Stimulated activated CD4-positive, alpha-beta T cell treated with anti-CD3 and anti-CD28 coated beads, Interleukin-4, amount 100 ng/mL, for 24 hours (primary cell): ENCODE measurements at regions not wholly inside any gene's neighbourhood (a gene's known extent, or its start where the extent isn't known, plus 50 kb on each side); places are given as distances from the start of the nearest gene placed in this dataset.
A peak's percentile ranks its signal among the peaks of the same experiment; 100 is the strongest.
"Not testable (repeated sequence)": the region's sequence is repeated elsewhere in the genome, so short reads cannot be mapped to it uniquely, and the experiment has no call there.

Experiments used
- DNase-seq: peaks from one replicate; pipeline ENCODE4 v3.0.0-alpha.2; 2020

DNA sequence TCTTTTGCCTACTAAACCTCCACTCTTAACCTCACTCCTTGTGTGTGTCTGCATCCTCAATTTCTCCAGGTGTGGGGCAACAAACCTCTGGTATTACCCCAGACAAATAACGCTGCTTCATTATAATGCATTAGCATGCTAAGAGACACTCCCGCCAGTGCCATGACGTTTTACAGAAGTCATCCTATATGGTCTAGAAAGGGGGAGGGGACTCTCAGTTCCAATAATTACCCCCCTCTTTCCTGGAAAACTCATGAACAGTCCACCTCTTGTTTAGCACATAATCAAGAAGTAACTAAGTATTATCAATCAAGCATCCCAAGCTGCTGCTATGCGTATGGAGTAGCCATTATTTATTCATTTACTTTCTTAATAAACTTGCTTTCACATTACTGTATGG lies 364.5 kb downstream of the TYW1 start:
- no peak for DNase-seq

DNA sequence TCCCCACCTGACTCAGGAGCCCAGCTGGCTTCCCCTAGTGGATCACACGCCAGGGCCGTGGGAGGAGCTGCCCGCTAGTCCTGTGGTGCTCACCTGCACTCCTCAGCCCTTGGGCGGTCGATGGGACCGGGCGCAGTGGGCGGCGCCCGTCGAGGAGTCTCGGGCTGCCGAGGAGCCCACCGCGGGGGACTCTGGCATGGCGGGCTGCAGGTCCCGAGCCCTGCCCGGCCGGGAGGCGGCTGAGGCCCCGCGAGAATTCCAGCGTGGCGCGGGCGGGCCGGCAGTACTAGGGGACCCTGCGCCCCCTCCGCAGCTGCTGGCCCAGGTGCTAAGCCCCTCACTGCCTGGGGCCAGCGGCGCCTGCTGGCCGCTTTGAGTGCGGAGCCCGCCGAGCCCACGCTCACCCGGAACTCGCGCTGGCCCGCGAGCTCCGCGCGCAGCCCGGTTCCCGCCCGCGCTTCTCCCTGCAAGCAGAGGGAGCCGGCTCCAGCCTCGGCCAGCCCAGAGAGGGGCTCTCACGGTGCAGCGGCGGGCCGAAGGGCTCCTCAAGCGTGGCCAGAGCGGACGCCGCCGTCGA lies 367.9 kb downstream of the TYW1 start:
- no peak for DNase-seq

DNA sequence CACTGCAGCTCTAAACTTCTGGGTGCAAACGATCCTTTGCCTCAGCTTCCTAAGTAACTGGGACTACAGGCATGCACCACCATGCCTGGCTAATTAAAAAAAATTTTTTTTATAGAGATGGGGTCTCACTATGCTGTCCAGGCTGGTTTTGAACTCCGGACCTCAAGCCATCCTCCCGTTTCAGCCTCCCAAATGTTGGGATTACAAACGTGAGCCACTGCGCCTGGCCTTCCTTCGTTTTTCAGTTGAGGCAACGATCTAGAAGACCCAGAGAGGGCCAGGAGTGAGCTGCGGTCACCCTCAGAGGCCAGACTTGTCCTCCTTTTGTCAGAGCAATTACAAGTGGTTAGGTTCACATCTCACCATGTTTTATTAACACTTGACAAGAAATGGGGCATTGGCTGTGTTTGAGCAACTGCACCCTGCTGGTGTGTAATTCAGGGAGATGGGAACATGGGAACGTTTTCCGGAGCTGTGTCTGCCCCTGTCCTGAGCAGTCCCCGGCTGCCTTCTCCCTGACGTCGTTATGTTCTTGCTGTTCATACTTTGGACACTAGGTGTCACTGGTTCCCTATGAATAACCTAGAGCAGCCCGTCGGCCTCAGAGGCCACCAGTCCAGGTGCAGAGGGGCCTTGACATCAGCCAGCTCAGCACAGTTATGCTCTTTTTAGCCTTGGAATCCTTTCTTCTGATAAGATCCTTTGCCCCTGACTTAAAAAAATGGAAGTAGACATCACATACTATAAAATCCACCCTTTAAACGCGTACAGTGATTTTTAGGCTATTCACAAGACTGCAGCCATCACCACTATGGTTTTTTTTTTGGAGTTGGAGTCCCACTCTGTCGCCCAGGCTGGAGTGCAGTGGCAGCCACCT lies 375.0 kb downstream of the TYW1 start:
- peak; percentile 56 for DNase-seq

DNA sequence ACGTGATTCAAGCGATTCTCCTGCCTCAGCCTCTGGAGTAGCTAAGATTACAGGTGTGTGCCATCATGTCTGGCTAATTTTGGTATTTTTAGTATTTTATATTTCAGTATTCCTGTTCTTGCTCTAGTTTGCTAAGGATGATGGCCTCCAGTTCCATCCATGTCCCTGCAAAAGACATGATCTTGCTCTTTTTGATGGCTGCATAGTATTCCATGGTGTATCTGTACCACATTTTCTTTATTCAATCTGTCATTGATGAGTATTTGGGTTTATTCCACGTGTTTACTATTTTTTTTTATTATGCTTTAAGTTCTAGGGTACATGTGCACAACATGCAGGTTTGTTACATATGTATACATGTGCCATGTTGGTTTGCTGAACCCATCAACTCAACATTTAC lies 376.8 kb downstream of the TYW1 start:
- DNase-seq = not testable (repeated sequence)

DNA sequence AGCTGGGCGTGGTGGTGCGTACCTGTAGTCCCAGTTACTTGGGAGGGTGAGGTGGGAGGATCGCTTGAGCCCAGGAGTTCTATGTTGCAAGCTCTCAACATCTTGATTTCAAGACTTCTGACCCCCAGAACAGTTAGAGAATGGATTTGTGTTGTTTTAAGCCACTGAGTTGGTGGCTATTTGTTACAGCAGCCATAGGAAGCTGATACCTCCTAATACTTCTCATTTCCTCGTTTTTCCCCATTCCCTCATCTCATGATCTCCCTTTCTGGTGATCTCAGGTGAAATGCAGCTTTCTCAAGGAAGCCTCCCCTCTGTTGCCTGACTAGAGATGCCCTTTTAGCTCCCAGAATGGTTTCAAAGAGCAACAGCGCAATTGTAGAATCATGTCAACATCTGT lies 378.8 kb downstream of the TYW1 start:
- DNase-seq = no peak

DNA sequence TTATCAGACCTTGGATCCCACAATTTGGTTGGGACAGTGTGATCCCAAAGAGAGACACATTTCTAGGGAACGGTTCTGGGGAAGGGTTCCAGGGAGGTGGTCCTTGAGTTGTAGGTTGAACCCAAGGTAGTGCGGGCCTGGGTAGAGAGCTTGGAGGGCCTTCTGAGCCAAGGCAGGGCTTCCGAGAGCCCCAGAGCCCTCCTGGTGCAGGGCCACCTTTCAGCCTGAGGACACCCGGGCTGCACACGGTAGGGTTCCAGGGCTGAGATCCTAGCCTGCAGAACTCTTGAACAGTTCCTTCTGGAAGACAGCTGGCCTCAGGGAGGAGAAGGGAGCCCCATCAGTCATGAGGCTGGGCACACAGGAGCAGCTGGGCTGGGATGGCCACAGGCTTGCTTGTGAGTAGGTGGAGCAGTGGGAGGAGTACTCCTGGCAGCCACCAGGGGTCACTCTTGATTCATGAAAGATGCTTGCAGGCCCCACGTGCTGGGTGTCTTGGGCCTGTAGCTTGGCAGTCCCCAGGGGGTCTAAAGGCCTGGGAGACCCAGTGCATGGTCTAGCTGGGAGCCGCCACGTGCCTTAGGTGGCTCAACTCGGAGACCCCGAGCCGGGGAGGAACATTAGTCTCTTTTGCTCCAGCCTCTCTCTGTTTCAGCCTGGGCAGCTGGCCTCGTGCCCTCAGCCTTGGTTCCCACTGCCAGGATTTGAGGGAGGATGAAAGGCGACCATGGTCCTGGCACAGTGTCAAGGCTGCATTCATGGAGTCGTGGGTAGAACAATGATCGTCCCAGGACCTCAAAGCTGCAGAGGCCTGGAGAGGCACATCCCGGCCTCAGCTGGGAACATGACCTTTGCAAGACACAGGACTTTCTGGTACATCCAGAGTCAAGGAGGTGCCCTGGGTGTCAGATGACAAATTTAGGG lies 381.6 kb downstream of the TYW1 start:
- DNase-seq = peak; percentile 48

DNA sequence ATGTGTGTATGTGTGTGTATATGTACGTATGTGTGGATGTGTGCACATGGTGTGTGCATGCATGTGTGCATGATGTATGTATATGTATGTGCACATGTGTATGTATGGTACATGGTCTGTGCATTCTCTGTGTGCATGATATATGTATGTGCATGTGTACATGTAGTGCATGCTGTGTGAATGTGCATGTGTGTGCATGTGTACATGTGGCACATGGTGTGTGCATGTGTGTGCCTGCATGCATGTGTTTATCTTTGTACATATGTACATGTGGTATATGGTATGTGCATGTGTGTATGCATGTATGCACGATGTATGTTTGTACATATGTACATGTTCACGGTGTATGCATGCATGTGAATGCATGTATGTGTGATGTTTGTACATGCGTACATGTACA lies 383.7 kb downstream of the TYW1 start:
- DNase-seq = no peak

DNA sequence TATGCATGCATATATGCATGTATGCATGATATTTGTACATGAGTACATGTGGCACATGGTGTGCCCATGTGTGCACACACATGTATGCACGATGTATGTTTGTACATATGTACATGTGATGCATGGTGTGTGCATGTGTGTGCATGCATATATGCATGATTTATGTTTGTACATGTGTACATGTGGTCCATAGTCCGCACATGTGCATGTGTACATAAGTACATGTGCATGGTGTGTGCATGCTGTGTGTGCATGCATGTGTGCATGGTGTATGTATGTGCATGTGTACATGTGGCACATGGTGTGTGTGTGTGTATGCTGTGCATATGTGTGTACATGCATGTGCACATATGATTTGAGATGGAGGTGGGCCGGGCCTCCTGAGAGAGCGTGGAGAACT lies 384.2 kb downstream of the TYW1 start:
- DNase-seq = no peak

DNA sequence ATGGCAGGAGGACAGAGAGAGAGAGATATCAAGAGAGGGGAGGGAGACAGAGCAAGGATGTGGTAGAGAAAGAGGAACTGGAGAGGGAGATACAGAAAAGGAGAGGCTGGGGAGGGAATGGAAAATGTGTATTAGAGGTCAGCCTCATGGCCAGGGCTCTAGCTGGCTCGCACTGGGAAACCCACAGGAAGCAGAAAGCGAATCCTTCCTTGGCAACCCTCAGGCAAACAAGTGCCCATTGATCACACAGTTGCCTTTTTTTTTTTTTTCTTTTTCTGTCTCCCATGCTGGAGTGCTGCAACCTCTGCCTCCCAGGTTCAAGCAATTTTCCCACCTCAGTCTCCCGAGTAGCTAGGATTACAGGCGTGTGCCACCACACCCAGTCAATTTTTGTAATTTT lies 391.2 kb downstream of the TYW1 start:
- no peak for DNase-seq

DNA sequence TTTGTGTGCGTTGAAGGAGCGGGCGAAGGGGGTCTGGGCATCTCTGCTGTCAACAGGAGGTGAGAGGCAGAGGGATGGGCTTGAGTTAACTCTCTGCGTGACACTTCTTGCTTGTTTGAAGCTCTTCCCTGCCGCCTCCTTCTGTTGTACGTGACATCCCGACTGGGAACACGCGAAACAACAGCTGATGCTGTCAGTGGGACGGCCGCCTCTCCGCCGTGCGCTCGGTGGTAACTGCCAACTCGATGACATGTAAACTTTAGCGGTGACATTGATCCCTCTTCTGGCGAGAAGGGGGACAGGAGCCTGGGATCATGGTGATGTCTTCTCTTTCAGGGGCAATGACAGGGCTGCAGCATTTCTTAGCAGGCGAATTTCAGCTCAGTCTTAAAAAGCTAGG lies 394.5 kb downstream of the TYW1 start:
- no peak for DNase-seq

DNA sequence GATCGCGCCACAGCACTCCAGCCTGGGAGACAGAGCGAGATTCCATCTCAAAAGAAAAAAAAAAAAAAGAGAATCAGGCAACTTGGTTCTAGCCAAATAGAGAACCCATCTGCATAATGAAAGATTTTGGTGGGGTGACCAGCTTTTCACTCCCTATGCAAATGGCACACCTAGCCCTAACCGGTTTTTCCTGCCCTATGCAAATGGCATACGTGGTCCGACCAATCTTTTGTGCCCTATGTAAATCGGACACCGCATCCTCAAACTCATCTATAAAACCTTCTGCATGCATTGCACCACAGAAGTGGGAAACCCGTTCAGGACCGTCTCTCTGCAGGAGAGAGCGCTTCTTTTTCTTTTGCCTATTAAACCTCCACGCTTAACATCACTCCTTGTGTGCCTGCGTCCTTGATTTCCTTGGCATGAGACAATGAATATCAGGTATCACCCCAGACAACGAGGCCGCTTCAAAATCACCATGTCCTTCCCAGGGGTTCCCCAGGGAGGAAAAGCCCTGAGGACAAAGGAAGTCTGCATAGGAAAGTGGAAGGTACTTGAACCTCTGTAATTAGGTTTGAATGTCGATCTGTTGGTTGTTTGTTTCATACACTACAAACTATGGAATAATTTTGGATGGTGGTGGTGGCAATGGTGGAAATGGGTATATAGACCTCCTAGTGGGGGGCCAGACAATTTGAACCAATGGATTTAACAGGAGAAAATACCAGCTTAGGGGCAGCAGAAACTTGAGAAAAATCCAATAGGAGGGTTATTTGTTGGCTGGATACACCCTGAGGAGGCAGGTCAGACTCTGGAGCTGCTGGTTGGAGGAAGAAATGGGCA lies 396.2 kb downstream of the TYW1 start:
- no peak for DNase-seq

DNA sequence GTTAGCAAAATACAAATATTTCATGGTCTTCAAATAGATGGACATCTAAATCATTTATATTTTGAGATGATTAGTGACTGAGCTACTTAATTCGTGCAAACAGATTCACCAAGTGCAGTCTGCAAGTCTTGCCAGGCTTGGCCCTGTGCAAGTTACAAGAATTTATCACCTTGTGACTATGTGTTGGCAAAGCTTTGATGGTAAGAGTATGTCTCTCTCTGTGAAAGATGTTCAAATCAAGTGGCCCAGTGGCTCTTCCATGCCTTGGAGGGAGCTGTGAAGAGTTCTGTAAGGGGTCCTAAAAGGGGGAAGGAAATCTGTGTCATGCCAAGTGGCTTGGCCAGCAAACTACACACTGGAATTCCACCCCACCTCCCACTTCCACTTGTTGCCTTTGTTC lies 397.3 kb downstream of the TYW1 start:
- DNase-seq = no peak

DNA sequence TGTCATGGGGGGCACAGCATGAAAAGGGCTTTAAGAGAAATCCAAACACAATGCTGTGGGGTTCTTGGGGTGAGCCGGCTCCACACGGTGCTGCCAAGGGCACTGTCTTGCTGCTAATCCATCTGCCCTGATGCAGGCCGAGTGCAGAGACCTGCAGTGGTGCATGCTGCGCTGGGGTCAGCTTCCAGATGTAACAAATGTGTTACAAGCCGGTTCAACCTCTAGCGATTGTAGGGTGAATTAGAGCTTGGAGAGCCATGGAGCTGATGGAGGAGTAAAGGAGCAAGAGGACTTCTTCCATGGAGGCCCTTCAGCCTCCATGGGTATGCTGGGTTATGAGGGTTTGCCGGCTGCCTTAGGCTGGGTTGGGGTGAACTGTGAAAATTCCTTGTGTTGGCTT lies 402.3 kb downstream of the TYW1 start:
- no peak for DNase-seq

DNA sequence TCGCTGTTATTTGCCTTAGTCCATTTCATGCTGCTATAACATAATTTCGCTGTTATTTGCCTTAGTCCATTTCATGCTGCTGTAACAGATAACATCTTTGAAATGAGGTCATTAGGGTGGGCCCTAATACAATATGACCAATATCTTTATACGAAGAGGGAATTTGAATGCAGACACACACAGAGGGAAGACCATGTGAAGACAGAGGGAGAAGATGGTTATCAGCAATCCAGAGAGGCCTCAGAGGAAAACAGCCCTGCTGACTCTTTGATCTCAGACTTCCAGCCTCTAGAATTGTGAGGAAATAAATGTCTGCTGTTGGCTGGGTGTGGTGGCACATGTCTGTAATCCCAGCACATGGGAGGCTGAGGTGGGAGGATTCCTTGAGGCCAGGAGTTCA lies 404.9 kb downstream of the TYW1 start:
- no peak for DNase-seq

DNA sequence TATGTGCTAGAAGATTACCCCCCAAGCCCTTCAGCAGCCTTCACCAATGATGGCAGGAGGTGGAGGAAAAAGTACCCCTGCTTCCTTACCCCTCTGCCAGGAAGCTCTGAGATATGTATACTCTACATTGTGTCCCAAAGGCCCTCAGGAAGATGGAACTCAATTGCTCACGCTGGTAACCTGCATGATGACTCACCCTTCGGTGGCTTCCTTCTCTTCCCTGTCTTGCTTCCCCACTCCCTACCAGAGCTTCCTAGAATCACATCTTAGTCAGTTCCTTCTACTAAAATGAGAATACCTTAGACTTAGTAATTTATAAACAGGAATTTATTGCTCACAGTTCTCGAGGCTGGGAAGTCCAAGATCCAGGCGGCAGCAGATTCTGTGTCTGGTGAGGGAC lies 405.6 kb downstream of the TYW1 start:
- no peak for DNase-seq

DNA sequence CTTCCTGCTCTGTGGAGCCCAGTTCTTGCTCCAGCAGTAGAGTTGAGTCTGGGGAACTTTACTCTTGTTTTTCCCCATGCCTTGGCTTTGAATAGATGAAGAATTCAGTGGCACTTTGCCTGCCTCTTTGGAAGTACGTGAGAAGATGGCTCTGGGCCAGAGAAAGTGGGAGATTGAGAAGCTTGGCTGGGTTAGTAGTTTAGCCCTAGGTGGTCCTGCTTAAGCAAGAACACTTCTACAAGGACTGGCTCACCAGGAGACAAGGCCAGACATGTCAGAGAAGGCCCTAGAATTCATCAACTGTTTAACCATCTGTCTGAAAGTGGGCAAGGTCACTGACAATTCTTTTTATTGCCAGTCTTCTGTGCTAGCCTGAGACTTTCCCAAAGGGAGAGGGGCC lies 410.3 kb downstream of the TYW1 start:
- no peak for DNase-seq

DNA sequence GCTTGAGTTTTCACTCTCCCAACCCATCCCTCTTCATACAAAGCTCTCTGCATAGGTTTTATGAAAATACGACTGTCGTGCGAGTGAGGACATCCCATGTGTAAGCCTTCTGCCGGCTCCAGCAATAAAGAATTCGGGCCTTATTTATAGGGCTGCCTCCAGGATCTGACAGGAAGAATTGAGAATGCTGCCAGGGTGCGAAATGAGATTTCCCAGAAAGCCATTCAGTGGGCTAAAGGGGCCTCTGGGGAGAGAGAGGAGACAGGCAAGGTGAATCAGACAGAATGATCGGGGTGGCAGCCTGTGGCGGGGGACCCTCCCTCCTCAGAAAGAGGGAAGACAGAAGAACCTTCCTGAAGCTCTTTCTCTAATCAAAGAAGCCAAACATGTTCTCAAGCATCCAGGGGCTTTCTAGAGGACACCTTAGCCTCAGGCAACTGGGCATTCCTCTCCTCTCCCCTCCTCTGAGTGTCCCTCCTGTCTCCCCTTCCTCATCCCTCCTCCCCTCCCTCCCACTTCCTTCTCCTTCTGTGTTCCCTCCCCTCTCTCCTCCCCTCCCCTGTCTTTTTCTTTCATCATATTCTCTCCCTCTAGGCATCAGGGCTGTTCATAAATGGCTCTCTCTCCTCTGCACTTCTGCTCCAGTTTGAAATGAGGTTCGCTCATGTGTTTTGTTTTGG lies 410.9 kb downstream of the TYW1 start:
- DNase-seq = no peak

DNA sequence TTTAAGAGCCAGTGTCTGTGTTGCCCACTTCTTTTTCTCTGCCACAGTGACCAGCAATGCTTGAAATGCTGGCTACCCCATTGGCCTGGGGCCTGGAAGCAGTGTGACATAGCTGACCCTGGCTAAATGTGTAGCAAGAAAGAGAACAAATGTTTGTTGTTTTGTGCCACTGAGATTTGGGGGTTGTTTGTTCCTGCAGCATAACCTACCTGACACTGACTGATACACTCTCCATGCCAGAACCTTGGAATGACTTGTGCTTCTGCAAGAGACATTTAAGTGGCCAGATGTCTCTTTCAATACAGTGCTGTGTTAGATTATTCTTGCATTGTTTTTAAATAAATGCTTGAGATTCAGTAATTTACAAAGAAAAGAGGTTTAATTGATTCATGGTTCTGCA lies 411.5 kb downstream of the TYW1 start:
- no peak for DNase-seq

DNA sequence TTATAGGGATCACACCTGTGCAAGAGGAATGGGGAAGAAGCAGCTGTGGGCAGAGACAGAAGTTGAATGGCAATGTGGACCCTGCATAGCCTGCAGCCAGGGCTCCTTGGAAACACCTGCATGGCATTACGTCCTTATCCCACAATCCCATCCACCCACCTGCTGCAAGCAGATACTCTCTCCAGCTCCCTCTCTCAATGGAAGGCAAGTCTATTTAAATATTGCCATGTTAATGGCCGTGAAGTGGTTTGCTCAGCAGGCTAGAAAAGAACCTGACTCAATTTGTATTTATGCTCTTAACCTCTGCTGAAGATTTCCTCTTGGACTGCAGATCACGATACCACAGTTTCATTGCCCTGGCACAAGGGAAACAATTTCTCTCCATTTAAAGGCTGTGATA lies 417.0 kb downstream of the TYW1 start:
- no peak for DNase-seq

DNA sequence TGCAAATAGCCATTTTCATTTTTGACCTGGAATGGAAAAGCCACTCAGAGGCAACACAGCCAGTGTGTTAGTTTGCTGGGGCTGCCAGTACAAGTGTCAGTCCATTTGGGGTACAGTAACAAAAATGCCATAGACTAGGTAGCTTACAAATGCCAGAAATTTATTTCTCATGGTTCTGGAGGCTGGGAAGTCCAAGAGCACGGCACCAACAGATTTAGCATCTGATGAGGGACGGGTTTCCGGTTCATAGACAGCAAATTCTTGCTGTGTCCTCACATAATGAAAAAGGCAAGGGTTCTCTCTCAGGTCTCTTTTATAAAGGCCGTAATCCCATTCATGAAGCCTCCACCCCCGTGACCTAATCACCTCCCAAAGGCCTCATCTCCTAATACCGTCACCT lies 418.2 kb downstream of the TYW1 start:
- no peak for DNase-seq

DNA sequence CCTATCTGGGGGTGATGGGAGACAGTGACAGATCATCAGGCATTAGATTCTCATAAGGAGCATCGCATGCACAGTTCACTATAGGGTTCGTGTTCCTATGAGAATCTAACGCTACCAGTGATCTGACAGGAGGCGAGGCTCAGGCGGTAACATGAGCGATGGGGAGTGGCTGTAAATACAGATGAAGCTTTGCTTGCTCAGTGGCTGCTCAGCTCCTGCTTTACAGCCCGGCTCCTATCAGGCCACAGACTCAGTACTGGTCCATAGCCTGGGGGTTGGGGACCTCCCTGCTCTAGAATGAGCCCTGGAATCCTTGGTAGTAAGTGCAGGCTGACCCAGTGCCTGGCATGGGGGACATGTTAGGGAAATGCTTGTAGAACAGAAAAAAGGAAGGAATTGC lies 426.0 kb downstream of the TYW1 start:
- no peak for DNase-seq

DNA sequence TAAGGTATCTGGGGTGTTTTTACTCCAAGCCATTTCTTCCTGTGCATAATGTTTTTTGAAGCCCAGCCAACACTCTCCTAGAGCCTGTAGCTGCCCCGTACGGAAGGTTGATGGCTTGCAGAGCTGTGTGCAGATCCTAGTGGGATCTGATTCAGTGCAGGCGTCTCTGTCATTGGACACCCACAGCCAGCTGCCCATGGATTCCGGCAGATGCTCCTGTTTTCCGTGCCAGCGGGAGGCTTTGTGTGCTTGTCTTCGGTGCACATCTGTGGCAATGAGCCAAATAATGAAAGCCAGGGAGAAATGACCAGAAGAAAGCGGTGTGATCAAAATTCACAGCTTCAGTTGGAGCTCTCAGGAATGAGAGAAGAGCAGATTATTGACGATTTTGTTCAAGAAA lies 426.4 kb downstream of the TYW1 start:
- DNase-seq = no peak
